ENCODE measurements at regions not wholly inside any gene's neighbourhood (a gene's known extent, or its start where the extent isn't known, plus 50 kb on each side); places are given as distances from the start of the nearest gene placed in this dataset.
"Not testable (repeated sequence)": the region's sequence is repeated elsewhere in the genome, so short reads cannot be mapped to it uniquely, and the experiment has no call there.

- not testable (repeated sequence) for TF ChIP-seq CTCF (IDR thresholded peaks at IDR 0.05; ENCODE audit: poor library complexity, severe bottlenecking); POLR2AphosphoS5 (IDR thresholded peaks at IDR 0.05); EP300 (conservative IDR thresholded peaks at IDR 0.05; ENCODE audit: poor library complexity, severe bottlenecking); TAF1 (IDR thresholded peaks at IDR 0.05; ENCODE audit: low read depth); REST (IDR thresholded peaks at IDR 0.05; ENCODE audit: borderline replicate concordance); EZH2 (IDR thresholded peaks at IDR 0.05; ENCODE audit: borderline replicate concordance, insufficient read depth, low read length, poor library complexity, severe bottlenecking); SMC3 (conservative IDR thresholded peaks at IDR 0.05; ENCODE audit: poor library complexity); MXI1 (conservative IDR thresholded peaks at IDR 0.05; ENCODE audit: poor library complexity, severe bottlenecking); RAD21 (conservative IDR thresholded peaks at IDR 0.05)
Measured at GRCh38 chr2:184330561-184330960, 267.8 kb upstream of the ZNF804A start.
